RWPE1 (cell line): ENCODE measurements at regions not wholly inside any gene's neighbourhood (a gene's known extent, or its start where the extent isn't known, plus 50 kb on each side); places are given as distances from the start of the nearest gene placed in this dataset.

Experiments
- CTCF ChIA-PET: fragments of 350-600 bp; sonication (Branson Sonifier 250); formaldehyde crosslinking; extraction: SDS; loops from one replicate; lab custom pipeline; 2021; lab: Yijun Ruan, JAX
- POLR2A ChIA-PET: fragments of 400-600 bp; formaldehyde crosslinking; extraction: SDS; loops from one replicate; lab custom pipeline; 2020; ENCODE audit warnings: antibody characterized with exemption; ENCODE audit not compliant: low non-redundant PET; lab: Yijun Ruan, JAX
- DNase-seq: peaks from one replicate; pipeline ENCODE4 v3.0.0; 2012; ENCODE audit warnings: low spot score
- H3K27ac ChIP-seq: fragments of 450-650 bp; 2 replicates; pipeline ENCODE4 v1.5.1; 2017
- TF ChIP-seq, protein P1 (sequence below): fragments of 450-650 bp; conservative IDR thresholded peaks from 2 replicates; pipeline ENCODE4 v1.5.1; 2017; ENCODE audit warnings: low read depth, mild to moderate bottlenecking

DNA sequence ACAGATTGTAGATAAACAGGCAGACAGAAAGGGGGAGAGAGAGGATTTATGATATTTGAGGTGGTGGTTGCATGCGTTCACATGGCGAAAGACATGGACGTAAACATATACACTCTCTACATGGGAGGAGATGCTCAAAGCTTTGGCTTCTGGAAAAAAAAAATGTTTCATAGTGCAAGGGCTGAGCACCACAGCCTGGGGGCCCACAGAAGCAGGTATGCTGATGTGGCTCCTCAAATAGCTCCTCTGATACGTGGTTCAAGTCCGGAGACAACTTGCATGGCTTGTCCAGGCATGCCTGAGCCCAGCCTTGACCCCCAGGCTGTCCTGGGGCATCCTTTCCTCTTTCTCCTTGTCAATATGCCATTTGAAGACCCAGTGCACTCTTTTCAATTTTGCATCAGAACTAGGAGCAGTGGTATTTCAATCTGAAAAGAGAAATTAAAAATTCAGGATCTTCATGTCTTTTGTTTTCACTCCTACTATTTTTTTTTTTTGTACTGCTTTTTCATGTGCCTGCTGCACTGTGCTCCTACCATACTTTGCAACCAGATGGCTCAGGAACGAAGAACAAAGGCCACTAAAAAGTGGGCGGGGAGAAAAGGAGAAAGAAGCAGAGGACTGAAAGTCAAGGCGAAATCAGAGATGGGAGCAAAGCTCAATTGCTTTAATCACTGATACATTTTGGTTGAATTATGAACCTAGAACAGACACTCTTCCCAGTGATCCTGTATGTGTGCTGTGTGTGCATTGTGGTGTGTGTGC, 495.7 kb upstream of the TCF4 start:
- no peak for DNase-seq
- ChIA-PET POLR2A (no interaction called here), CTCF (no interaction called here)
- TF ChIP-seq, protein P1, sequence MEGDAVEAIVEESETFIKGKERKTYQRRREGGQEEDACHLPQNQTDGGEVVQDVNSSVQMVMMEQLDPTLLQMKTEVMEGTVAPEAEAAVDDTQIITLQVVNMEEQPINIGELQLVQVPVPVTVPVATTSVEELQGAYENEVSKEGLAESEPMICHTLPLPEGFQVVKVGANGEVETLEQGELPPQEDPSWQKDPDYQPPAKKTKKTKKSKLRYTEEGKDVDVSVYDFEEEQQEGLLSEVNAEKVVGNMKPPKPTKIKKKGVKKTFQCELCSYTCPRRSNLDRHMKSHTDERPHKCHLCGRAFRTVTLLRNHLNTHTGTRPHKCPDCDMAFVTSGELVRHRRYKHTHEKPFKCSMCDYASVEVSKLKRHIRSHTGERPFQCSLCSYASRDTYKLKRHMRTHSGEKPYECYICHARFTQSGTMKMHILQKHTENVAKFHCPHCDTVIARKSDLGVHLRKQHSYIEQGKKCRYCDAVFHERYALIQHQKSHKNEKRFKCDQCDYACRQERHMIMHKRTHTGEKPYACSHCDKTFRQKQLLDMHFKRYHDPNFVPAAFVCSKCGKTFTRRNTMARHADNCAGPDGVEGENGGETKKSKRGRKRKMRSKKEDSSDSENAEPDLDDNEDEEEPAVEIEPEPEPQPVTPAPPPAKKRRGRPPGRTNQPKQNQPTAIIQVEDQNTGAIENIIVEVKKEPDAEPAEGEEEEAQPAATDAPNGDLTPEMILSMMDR = no peak
- no peak overlapping the region for H3K27ac ChIP-seq

DNA sequence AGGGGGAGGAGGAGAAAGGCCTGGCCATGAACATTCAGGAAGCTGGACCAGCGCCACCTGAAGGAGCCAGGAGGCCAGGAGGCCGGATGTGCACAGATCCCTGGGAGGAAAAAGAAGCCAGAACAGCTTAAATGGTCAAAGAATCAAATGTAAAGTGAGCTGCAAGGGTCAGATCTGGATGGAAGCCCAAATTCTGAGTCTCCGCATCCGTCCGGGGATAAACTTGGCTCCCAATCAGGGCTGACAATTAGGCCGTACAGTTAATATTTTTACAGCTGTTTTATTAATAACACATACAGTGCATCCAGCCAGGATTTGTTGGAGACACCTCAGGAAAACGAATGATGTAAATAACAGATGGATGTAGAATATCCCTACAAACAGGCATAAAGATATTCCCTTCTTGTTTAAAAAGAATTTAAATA, 495.1 kb upstream of the TCF4 start:
- ChIA-PET POLR2A (no interaction called here), CTCF (no interaction called here)
- TF ChIP-seq, protein P1 = no peak
- no peak for DNase-seq
- H3K27ac ChIP-seq = no peak overlapping the region

DNA sequence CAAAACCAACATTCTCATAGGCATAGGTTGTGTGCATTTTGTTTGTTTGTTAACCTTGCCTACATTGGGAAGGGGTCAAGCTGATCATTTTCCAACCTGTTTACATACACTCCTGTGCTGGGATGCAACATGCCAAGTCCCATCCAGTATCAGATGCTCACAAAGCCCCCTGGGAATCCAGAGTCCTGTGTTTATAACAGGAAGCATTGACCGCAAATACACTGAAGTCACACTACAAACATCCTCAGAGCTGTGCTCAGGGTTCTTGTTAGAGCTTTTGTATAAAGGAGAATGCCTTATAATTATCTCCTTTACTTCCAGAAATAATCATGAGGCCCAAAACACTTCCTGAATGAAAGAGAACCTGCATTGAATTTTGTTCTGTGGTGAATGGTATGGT, 488.7 kb upstream of the TCF4 start:
- no peak overlapping the region for H3K27ac ChIP-seq
- ChIA-PET POLR2A (no interaction called here), CTCF (no interaction called here)
- no peak for DNase-seq
- TF ChIP-seq, protein P1 = no peak

DNA sequence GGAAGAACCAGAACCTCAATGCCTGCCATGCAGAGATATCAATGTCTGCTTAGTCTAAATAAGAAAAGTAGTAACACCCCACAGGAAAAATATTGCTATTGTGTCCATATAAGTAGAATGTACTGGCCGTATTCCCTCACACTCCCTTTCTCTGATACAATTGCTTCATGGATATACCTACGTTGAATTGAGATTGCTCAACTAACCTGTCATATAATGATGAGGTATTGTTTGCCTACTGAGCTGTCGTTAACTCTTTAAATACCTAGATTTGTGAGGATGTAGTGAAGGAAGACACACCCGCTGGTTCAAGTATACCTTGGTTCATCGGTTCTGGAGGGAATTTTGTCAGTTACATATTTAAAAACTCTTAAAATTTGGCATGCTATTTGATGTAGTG, 480.7 kb upstream of the TCF4 start:
- H3K27ac ChIP-seq = no peak overlapping the region
- peak; percentile 1 for DNase-seq
- POLR2A ChIA-PET = no interaction called here
- TF ChIP-seq, protein P1 = no peak
- CTCF ChIA-PET = no interaction called here

DNA sequence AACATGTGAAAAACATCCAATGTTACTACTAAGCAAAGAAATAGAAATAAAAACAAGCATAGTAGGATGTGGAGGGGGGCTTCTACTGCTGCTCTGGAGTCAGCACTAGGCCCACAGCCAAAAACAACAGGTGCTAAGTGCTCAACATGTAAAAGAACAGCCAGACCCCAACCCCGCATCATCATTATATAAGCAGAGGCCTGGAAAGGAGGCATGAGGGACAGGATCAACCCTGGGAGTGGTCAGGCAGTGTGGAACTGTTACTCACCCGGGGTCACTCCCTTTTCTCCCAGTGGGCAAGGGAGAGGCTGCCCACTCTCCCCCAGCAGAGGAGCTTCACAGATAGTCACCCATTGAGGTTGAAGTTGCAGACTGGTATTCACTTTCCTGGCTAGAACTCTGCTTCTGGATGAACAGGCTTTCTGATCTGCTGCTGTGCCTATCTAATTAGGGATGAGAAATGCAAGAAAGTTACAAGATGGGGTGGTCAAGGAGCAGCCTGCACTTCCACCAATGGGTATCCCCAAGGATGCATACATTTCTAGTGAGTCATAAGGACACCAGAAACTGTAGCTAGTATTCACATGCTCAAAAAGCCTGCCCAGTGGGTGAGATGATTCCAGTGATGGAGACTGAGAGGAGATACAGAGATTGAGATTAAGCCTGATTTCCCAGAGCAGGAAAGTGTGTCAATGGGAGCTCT, 480.1 kb upstream of the TCF4 start:
- peak; percentile 8 for DNase-seq
- TF ChIP-seq, protein P1 = no peak
- CTCF ChIA-PET = no interaction called here
- no peak overlapping the region for H3K27ac ChIP-seq
- POLR2A ChIA-PET = no interaction called here

DNA sequence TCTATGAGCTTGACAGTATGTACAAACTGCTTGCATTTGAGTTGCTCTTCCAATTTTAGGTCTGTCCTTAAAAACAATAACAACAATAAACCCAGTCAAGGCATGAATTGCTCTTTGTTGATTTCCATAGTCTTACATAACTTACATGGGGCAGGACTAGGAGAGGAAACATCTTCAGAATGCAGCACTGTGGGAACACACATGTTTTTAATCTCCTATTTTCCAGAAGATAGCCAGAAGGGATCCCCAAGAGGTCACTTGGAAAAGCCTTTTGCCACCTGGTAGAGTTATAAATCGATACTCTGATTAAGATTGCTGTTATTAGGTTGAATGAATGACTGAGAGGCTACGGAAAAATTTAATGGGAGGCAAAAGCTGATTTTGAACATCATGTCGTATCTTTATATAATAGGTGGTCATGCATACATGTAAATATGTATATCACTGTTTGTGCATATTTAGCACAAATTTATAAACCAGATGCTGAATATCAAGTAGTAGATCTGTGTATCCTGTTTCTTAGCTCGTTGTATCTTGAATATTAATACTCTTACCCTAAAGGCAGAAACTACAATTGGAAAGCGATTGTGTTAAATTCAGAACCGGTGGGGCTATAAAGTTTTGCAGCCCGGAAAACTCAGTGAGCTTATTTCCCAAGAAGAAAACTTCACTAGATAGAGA, 479.4 kb upstream of the TCF4 start:
- DNase-seq = no peak
- no peak overlapping the region for H3K27ac ChIP-seq
- ChIA-PET POLR2A (no interaction called here), CTCF (no interaction called here)
- TF ChIP-seq, protein P1 = no peak
